Ishikawa (cell line): ENCODE measurements at regions not wholly inside any gene's neighbourhood (a gene's known extent, or its start where the extent isn't known, plus 50 kb on each side); places are given as distances from the start of the nearest gene placed in this dataset.

ENCODE experiments used
- CEBPB ChIP-seq: IDR thresholded peaks from 2 replicates; pipeline ENCODE4 v1.6.1; 2012
- CREB1 ChIP-seq: IDR thresholded peaks from 2 replicates; pipeline ENCODE4 v1.6.1; 2012; ENCODE audit warnings: low read depth
- FOXM1 ChIP-seq: IDR thresholded peaks from 2 replicates; pipeline ENCODE4 v1.6.1; 2012; ENCODE audit warnings: low read depth, borderline replicate concordance
- NFIC ChIP-seq: IDR thresholded peaks from 2 replicates; pipeline ENCODE4 v1.6.1; 2012
- TAF1 ChIP-seq: IDR thresholded peaks from 2 replicates; pipeline ENCODE4 v1.6.1; 2012; ENCODE audit warnings: low read depth, mild to moderate bottlenecking
- YY1 ChIP-seq: IDR thresholded peaks from 2 replicates; pipeline ENCODE4 v1.6.1; 2012; ENCODE audit warnings: low read depth

DNA sequence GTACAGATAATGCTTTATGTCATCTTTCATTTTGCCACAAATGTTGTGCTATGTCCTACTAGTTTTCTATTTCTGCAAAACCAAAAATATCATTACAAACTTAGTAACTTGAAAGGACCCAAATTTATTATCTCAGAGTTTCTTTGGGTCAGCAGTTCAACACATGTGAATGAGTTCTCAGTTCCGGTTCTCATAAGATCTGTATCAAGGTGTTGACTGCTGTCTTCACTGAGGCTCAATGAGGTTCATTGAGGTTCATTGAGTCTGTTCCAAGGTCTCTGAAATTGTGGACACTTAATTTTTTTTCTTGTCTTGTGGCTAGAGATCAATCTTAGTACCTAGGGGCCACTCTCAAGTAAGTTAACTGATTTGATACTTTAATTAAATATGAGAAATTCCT is 525.1 kb upstream of the BRINP3 start:
- no peak for TF ChIP-seq NFIC
- no peak for TF ChIP-seq TAF1
- TF ChIP-seq FOXM1, result no peak
- no peak for TF ChIP-seq YY1
- no peak for TF ChIP-seq CEBPB
- TF ChIP-seq CREB1, result no peak
